Loucy (cell line): ENCODE measurements at regions not wholly inside any gene's neighbourhood (a gene's known extent, or its start where the extent isn't known, plus 50 kb on each side); places are given as distances from the start of the nearest gene placed in this dataset.

Experiments
- H2AFZ ChIP-seq: fragments of 200-600 bp; sonication (generic); 2 replicates; pipeline ENCODE4 v1.6.0; 2016; ENCODE audit warnings: antibody characterized with exemption, mild to moderate bottlenecking, low read length, moderate library complexity
- H3F3A ChIP-seq: fragments of 200-600 bp; 2 replicates; pipeline ENCODE4 v1.6.0; 2016; ENCODE audit warnings: antibody characterized with exemption, low read depth, mild to moderate bottlenecking
- H3K27me3 ChIP-seq: fragments of 200-600 bp; sonication (generic); 2 replicates; pipeline ENCODE4 v1.6.1; 2014; ENCODE audit warnings: low read length, mild to moderate bottlenecking; ENCODE audit not compliant: insufficient read depth, poor library complexity, severe bottlenecking
- H3K36me3 ChIP-seq: fragments of 200-600 bp; sonication (generic); 2 replicates; pipeline ENCODE4 v1.6.1; 2016; ENCODE audit warnings: low read length; ENCODE audit not compliant: insufficient read depth
- H3K4me1 ChIP-seq: fragments of 200-600 bp; sonication (generic); 2 replicates; pipeline ENCODE4 v1.5.1; 2014; ENCODE audit warnings: low read length, mild to moderate bottlenecking; ENCODE audit not compliant: insufficient read depth, poor library complexity, severe bottlenecking
- H3K4me2 ChIP-seq: fragments of 200-600 bp; sonication (generic); 2 replicates; pipeline ENCODE4 v1.6.0; 2014; ENCODE audit warnings: antibody characterized with exemption, low read length, low read depth, mild to moderate bottlenecking; ENCODE audit not compliant: poor library complexity, severe bottlenecking
- H3K4me3 ChIP-seq: fragments of 200-600 bp; sonication (generic); 2 replicates; pipeline ENCODE4 v1.5.1; 2014; ENCODE audit warnings: low read length, mild to moderate bottlenecking, mixed read lengths; ENCODE audit not compliant: poor library complexity, severe bottlenecking
- H3K79me2 ChIP-seq: fragments of 200-600 bp; sonication (generic); 2 replicates; pipeline ENCODE4 v1.6.1; 2014; ENCODE audit warnings: low read length; ENCODE audit not compliant: insufficient read depth
- H3K9ac ChIP-seq: fragments of 200-600 bp; sonication (generic); 2 replicates; pipeline ENCODE4 v1.6.0; 2014; ENCODE audit warnings: mild to moderate bottlenecking, low read depth, low read length, moderate library complexity; ENCODE audit not compliant: poor library complexity, severe bottlenecking
- H3K9me2 ChIP-seq: fragments of 200-600 bp; sonication (generic); replicated peaks from 2 replicates; pipeline ENCODE4 v1.6.1; 2016; ENCODE audit warnings: low read depth, low read length, mixed read lengths
- H3K9me3 ChIP-seq: fragments of 200-600 bp; sonication (generic); 2 replicates; pipeline ENCODE4 v1.6.1; 2014; ENCODE audit warnings: mild to moderate bottlenecking, antibody characterized with exemption, low read length, low read depth; ENCODE audit not compliant: insufficient read depth
- H4K20me1 ChIP-seq: fragments of 200-600 bp; sonication (generic); 2 replicates; pipeline ENCODE4 v1.6.0; 2014; ENCODE audit warnings: antibody characterized with exemption, low read length, mild to moderate bottlenecking; ENCODE audit not compliant: insufficient read depth, poor library complexity, severe bottlenecking
- EZH2phosphoT487 ChIP-seq: fragments of 200-600 bp; IDR thresholded peaks from 2 replicates; pipeline ENCODE4 v1.6.1; 2018; ENCODE audit warnings: antibody characterized with exemption, mild to moderate bottlenecking, moderate library complexity, borderline replicate concordance
- TF ChIP-seq, protein P1 (sequence below): fragments of 200-600 bp; sonication (generic); conservative IDR thresholded peaks from 2 replicates; pipeline ENCODE4 v1.5.1; 2014; ENCODE audit warnings: mild to moderate bottlenecking, antibody characterized with exemption, low read length

DNA sequence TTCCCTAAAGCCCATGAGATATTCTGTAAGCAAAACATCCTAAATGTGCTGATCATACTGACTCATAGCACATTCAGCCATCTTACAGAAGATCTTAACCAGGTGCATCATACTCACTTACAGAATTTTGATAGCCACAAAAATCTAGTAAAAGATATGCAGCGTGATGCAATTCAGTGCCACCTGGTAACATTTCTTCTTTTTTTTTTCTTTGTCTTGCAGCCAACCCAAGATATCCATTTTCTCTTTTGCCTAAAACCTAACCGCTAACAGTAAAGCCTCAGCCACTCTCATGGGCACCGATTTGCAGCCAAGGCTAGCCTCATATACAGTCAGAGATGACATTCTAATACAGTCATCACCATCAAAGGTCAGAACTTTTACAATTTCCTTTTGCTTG lies 293.3 kb downstream of the HACE1 start:
- H3K36me3 ChIP-seq: no peaks in the 10 kb centered on the region
- peak overlapping the region; percentile 3 for H3K4me2 ChIP-seq
- H3K9me3 ChIP-seq: no peaks in the 10 kb centered on the region
- H3K79me2 ChIP-seq: no peaks in the 10 kb centered on the region
- no peaks in the 10 kb centered on the region for H3K27me3 ChIP-seq
- H2AFZ ChIP-seq: no peak overlapping the region
- H3K4me3 ChIP-seq: no peak overlapping the region
- no peaks in the 10 kb centered on the region for H3F3A ChIP-seq
- no peaks in the 10 kb centered on the region for H3K9me2 ChIP-seq
- H3K9ac ChIP-seq: no peak overlapping the region
- H3K4me1 ChIP-seq: peaks cover 12% of the 10 kb centered on the region
- TF ChIP-seq EZH2phosphoT487: no peak
- TF ChIP-seq, protein P1, sequence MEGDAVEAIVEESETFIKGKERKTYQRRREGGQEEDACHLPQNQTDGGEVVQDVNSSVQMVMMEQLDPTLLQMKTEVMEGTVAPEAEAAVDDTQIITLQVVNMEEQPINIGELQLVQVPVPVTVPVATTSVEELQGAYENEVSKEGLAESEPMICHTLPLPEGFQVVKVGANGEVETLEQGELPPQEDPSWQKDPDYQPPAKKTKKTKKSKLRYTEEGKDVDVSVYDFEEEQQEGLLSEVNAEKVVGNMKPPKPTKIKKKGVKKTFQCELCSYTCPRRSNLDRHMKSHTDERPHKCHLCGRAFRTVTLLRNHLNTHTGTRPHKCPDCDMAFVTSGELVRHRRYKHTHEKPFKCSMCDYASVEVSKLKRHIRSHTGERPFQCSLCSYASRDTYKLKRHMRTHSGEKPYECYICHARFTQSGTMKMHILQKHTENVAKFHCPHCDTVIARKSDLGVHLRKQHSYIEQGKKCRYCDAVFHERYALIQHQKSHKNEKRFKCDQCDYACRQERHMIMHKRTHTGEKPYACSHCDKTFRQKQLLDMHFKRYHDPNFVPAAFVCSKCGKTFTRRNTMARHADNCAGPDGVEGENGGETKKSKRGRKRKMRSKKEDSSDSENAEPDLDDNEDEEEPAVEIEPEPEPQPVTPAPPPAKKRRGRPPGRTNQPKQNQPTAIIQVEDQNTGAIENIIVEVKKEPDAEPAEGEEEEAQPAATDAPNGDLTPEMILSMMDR: no peak
- H4K20me1 ChIP-seq: no peaks in the 10 kb centered on the region

DNA sequence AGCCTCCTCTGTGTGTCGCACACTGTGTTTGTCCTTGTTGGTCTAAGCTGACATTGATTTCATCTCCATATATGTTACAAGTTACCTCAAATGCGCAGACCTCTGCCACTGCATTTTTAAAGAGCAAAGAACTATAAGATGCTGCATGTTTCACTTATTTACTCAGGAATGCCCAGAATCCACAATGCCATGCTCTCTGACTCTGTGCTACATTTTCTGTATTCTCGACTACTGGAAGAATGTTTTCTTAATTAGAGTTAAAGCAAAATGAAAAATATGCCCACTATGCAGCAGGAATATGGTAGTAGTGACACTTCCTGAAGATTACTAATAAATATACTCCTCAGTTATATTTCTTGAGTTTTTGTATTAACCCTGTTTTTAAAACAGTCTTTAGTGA lies 296.4 kb downstream of the HACE1 start:
- TF ChIP-seq EZH2phosphoT487: no peak
- TF ChIP-seq, protein P1: no peak

DNA sequence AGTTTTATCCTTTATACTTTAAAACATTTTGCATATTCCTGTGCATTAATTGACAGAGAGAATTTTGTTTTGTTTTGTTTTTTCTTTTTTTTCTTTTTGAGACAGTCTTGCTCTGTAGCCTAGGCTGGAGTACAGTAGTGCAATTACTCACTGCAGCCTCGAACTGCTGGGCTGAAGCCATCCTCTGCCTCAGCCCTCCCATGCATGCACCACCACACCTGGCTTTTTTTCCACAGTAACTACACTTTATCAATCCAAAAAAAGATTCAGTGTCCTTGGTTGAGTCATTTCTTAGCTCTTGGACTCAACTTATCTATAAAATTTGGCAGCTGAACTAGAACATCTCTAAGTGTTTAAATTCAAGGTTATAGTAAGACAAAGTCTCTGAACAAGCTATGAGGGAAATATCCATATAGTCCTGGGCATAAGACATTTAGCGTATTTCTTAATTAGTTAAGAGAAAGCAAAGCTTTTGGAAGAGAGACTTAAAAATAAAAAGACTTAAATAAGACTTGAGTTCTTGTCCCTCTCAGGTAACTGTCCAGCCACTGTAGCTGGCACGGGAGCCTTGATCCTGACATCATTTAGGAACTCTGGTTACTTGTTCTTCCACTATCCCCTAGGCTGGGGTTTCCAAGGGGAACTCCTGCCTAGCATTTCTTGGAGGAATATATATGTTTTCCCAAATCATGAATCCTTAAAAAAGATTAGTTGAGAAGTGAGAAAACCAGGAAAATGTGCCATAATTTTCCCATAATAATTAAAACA lies 300.1 kb downstream of the HACE1 start:
- H3K9me3 ChIP-seq: no peaks in the 10 kb centered on the region
- no peak overlapping the region for H3K9ac ChIP-seq
- no peaks in the 10 kb centered on the region for H4K20me1 ChIP-seq
- no peaks in the 10 kb centered on the region for H3K79me2 ChIP-seq
- H3F3A ChIP-seq: no peaks in the 10 kb centered on the region
- H3K4me2 ChIP-seq: no peak overlapping the region
- no peaks in the 10 kb centered on the region for H3K4me1 ChIP-seq
- no peaks in the 10 kb centered on the region for H3K27me3 ChIP-seq
- no peaks in the 10 kb centered on the region for H3K9me2 ChIP-seq
- TF ChIP-seq, protein P1: no peak
- TF ChIP-seq EZH2phosphoT487: no peak
- no peaks in the 10 kb centered on the region for H3K36me3 ChIP-seq
- no peak overlapping the region for H2AFZ ChIP-seq
- H3K4me3 ChIP-seq: no peak overlapping the region

More for the DNA sequence above, 296.4 kb downstream of the HACE1 start:
- Histone ChIP-seq H3K4me3 (no peak overlapping the region), H3K36me3 (no peaks in the 10 kb centered on the region), H3K27me3 (no peaks in the 10 kb centered on the region), H3K9me3 (no peaks in the 10 kb centered on the region), H3K4me1 (peaks cover 12% of the 10 kb centered on the region), H3K79me2 (no peaks in the 10 kb centered on the region), H2AFZ (no peak overlapping the region), H4K20me1 (no peaks in the 10 kb centered on the region), H3K9ac (no peak overlapping the region), H3K9me2 (no peaks in the 10 kb centered on the region), H3F3A (no peaks in the 10 kb centered on the region), H3K4me2 (no peak overlapping the region)
